ENCODE measurements at regions not wholly inside any gene's neighbourhood (a gene's known extent, or its start where the extent isn't known, plus 50 kb on each side); places are given as distances from the start of the nearest gene placed in this dataset.

DNA sequence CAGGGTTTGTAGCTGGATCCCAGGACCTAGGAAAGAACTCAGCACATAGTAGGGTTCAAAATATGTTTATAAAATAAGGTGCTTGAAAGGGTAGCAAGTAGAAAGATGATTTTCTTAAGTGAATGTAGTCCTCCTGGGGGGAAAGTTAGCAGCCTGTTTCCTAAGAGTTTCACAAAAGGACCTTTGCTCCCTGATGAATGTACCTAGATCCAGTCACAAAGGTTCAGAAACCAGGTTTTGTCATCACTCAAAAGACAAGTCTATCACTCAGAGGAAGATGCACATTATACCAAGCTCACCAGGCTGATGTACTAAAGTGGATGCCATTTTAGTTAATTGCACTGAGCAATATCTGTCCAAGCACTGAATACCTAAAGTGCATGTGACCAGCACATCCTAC is 378.2 kb downstream of the BCL11A start:
- H3K4me1 ChIP-seq (ENCODE audit: insufficient read depth, low read length) = no peaks in the 10 kb centered on the region
- no peak overlapping the region for H3K9ac ChIP-seq (ENCODE audit: low read length)
- no peaks in the 10 kb centered on the region for H3K9me3 ChIP-seq (ENCODE audit: low read length)

DNA sequence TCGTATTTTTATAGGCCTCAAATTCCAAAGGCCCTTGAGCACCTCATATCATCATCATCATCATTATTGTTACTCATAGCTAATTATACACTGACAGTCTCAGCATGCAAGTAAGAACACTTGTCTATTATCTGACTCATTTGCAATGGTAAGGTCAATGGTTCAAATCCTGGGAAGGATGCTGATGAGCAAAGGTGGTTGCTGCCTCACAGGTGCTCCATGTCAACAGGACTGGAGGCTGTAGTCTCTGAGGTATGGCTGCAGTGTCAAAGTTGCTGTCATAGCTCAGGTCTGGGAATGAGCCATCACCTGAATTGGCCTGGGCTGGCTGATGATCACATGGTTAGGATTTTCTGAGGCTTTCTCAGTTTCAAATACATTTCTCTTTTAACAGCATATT is 379.3 kb downstream of the BCL11A start:
- no peak overlapping the region for H3K9ac ChIP-seq (ENCODE audit: low read length)
- H3K4me1 ChIP-seq (ENCODE audit: insufficient read depth, low read length) = no peaks in the 10 kb centered on the region
- H3K27me3 ChIP-seq (ENCODE audit: control insufficient read depth in 1 of 2, insufficient read depth in 2 of 2, low read length in 2 of 2) = no peaks in the 10 kb centered on the region
- no peak overlapping the region for H3K4me3 ChIP-seq (ENCODE audit: low read depth in 1 of 2, low read length in 2 of 2)
- no peaks in the 10 kb centered on the region for H3K9me3 ChIP-seq (ENCODE audit: low read length)
- H3K36me3 ChIP-seq (ENCODE audit: insufficient read depth, low read length) = no peaks in the 10 kb centered on the region
- H3K27ac ChIP-seq (ENCODE audit: low read depth, low read length) = no peak overlapping the region

More for the DNA sequence above, 378.2 kb downstream of the BCL11A start:
- H3K36me3 ChIP-seq (ENCODE audit: insufficient read depth, low read length) = no peaks in the 10 kb centered on the region
- no peak overlapping the region for H3K27ac ChIP-seq (ENCODE audit: low read depth, low read length)
- no peaks in the 10 kb centered on the region for H3K27me3 ChIP-seq (ENCODE audit: control insufficient read depth in 1 of 2, insufficient read depth in 2 of 2, low read length in 2 of 2)
- H3K4me3 ChIP-seq (ENCODE audit: low read depth in 1 of 2, low read length in 2 of 2) = no peak overlapping the region

DNA sequence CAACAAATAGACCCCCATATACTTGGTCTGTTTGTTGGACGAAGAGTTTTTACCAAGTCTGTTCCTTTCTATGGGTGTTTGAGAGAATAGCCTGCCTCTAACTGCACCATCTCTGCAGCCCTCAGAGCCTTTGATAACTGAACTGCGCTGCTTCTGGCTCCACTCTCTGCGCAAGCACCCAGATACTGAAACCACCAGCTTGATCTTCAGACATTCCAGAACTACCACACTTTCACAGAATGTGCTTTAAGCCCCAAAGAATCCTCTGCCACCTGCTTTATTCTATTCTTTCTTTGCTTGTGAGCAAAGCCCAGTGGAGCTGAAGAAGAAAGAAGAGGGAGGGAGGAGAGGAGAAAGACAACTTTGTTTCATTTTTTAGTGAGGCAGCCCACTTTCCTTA is 380.7 kb downstream of the BCL11A start:
- Histone ChIP-seq H3K36me3 (ENCODE audit: insufficient read depth, low read length) (no peaks in the 10 kb centered on the region), H3K9me3 (ENCODE audit: low read length) (no peaks in the 10 kb centered on the region), H3K4me3 (ENCODE audit: low read depth in 1 of 2, low read length in 2 of 2) (no peak overlapping the region), H3K4me1 (ENCODE audit: insufficient read depth, low read length) (no peaks in the 10 kb centered on the region), H3K27ac (ENCODE audit: low read depth, low read length) (no peak overlapping the region), H3K27me3 (ENCODE audit: control insufficient read depth in 1 of 2, insufficient read depth in 2 of 2, low read length in 2 of 2) (no peaks in the 10 kb centered on the region), H3K9ac (ENCODE audit: low read length) (no peak overlapping the region)

DNA sequence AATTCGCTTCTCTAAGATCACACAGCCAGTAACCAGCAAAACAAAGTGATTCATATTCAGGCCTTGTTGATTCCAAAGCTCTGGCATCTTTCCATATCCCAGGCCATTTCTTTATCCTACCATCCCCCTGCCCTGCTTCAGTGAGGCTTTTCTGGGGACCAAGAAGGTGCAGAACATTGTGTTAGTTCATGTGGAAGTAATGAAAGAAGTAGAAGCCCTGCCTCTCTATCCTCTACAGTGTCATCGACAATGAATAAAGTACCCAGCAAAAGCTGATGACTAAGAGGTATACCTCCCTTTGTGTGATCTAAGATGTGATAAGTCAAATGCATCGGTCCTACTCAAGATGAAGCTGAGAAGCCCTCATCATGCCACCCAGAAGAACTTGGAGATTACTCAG is 383.2 kb downstream of the BCL11A start:
- no peak overlapping the region for H3K4me3 ChIP-seq (ENCODE audit: low read depth in 1 of 2, low read length in 2 of 2)
- no peaks in the 10 kb centered on the region for H3K4me1 ChIP-seq (ENCODE audit: insufficient read depth, low read length)
- H3K27me3 ChIP-seq (ENCODE audit: control insufficient read depth in 1 of 2, insufficient read depth in 2 of 2, low read length in 2 of 2) = no peaks in the 10 kb centered on the region
- no peak overlapping the region for H3K27ac ChIP-seq (ENCODE audit: low read depth, low read length)
- no peak overlapping the region for H3K9ac ChIP-seq (ENCODE audit: low read length)
- H3K36me3 ChIP-seq (ENCODE audit: insufficient read depth, low read length) = no peaks in the 10 kb centered on the region
- H3K9me3 ChIP-seq (ENCODE audit: low read length) = no peaks in the 10 kb centered on the region

DNA sequence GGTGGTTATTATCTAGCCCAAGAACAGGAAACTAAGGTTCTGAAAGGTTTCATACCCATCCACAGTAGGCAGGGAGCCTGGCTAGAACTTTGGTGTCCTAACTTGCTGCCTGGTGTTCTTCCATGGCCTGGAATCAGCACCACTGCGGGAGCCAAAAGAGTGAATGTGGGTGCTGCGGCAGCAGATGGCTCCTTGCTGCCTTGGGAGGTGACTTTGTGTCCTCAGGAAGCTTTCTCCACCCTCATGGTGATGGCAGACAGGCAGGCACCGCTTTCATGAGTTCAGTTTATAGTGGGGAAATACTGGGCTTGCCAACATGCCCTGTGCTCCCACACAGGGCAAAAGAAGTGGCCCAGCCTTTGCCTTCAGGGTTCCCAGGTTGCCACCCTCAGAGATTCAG is 385.2 kb downstream of the BCL11A start:
- H3K9ac ChIP-seq (ENCODE audit: low read length) = no peak overlapping the region
- no peaks in the 10 kb centered on the region for H3K36me3 ChIP-seq (ENCODE audit: insufficient read depth, low read length)
- H3K27me3 ChIP-seq (ENCODE audit: control insufficient read depth in 1 of 2, insufficient read depth in 2 of 2, low read length in 2 of 2) = no peaks in the 10 kb centered on the region
- H3K4me1 ChIP-seq (ENCODE audit: insufficient read depth, low read length) = no peaks in the 10 kb centered on the region
- no peak overlapping the region for H3K4me3 ChIP-seq (ENCODE audit: low read depth in 1 of 2, low read length in 2 of 2)
- no peaks in the 10 kb centered on the region for H3K9me3 ChIP-seq (ENCODE audit: low read length)
- H3K27ac ChIP-seq (ENCODE audit: low read depth, low read length) = no peak overlapping the region

DNA sequence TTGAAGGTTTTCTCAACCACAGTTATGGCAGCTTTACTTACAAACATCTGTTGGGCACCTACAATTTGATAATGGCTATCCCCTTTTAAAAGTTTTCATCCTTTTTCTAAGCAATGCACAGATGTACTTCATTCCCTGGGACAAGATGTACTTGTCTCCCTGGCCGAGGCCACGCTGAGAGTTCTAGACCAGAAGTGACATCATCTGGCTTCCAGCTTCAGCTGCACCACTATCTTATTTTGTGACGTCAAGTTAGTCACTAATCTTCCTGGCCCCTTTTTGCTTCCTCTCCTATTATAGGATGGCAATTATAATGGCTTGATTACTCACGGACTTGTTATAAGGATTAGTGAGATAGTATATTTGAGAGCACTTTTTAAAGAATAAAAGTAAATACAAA is 386.4 kb downstream of the BCL11A start:
- Histone ChIP-seq H3K27me3 (ENCODE audit: control insufficient read depth in 1 of 2, insufficient read depth in 2 of 2, low read length in 2 of 2) (no peaks in the 10 kb centered on the region), H3K36me3 (ENCODE audit: insufficient read depth, low read length) (no peaks in the 10 kb centered on the region), H3K9me3 (ENCODE audit: low read length) (no peaks in the 10 kb centered on the region), H3K27ac (ENCODE audit: low read depth, low read length) (no peak overlapping the region), H3K4me1 (ENCODE audit: insufficient read depth, low read length) (no peaks in the 10 kb centered on the region), H3K9ac (ENCODE audit: low read length) (no peak overlapping the region), H3K4me3 (ENCODE audit: low read depth in 1 of 2, low read length in 2 of 2) (no peak overlapping the region)

DNA sequence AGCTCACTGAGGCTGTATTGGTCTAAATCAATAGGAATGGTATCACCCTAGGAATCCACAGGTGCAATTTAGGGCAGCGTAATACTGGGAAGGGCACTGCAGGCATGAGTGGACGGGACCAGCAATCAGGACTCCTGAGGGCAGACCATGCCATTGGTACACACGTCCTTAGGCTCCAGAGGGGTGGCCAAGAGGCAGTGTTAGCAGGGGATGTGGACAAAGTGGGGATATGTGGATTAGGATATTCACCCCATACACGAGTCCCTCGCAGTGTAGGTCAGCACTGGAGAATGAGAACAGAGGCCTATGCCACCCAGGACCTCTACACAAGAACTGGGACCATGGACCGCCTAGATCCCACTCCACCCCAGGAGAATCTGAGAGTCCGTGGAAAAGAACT is 389.8 kb downstream of the BCL11A start:
- Histone ChIP-seq H3K36me3 (ENCODE audit: insufficient read depth, low read length) (no peaks in the 10 kb centered on the region), H3K27me3 (ENCODE audit: control insufficient read depth in 1 of 2, insufficient read depth in 2 of 2, low read length in 2 of 2) (no peaks in the 10 kb centered on the region), H3K9ac (ENCODE audit: low read length) (no peak overlapping the region), H3K4me1 (ENCODE audit: insufficient read depth, low read length) (no peaks in the 10 kb centered on the region), H3K4me3 (ENCODE audit: low read depth in 1 of 2, low read length in 2 of 2) (no peak overlapping the region), H3K9me3 (ENCODE audit: low read length) (no peaks in the 10 kb centered on the region), H3K27ac (ENCODE audit: low read depth, low read length) (no peak overlapping the region)

DNA sequence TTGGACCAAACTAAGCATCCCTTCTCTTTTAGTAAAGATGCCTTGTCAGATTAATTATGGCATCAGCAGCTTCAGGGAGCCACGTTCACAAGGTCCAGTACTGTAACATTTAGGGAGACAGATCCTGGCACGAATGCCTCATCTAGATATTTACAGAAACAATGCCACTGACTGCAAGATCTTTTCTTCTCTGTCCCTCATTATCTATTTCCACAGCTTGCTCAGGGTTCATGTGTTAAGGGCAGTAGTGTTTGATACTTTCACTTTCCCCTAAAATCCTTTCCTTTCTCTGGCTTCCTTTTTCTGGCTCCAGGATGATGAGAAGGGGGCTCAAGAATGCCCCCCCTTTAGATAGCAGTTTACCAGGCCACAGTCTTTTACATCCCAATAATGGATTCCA is 393.9 kb downstream of the BCL11A start:
- no peak overlapping the region for H3K27ac ChIP-seq (ENCODE audit: low read depth, low read length)
- H3K36me3 ChIP-seq (ENCODE audit: insufficient read depth, low read length) = no peaks in the 10 kb centered on the region
- H3K4me1 ChIP-seq (ENCODE audit: insufficient read depth, low read length) = no peaks in the 10 kb centered on the region
- no peak overlapping the region for H3K9ac ChIP-seq (ENCODE audit: low read length)
- no peak overlapping the region for H3K4me3 ChIP-seq (ENCODE audit: low read depth in 1 of 2, low read length in 2 of 2)
- H3K27me3 ChIP-seq (ENCODE audit: control insufficient read depth in 1 of 2, insufficient read depth in 2 of 2, low read length in 2 of 2) = no peaks in the 10 kb centered on the region
- H3K9me3 ChIP-seq (ENCODE audit: low read length) = no peaks in the 10 kb centered on the region

DNA sequence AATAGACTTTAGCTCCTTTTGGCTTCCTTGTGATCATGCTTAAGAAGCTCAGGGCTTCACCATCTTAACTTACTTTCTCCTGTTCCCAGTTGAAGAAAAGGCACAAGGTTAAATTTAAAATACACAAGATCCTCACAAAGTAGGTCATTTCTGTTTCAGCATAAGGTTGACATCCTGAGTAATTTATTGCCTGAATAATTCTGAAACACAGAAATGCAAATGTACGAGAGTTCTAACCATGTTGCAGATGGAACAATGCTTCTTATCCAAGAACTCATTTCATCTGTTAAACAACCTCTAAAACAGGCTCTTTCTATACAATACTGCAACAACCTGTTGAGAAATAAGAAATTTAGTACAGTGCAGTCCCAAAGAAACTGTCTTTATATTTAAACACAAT is 395.2 kb downstream of the BCL11A start:
- Histone ChIP-seq H3K27me3 (ENCODE audit: control insufficient read depth in 1 of 2, insufficient read depth in 2 of 2, low read length in 2 of 2) (no peaks in the 10 kb centered on the region), H3K4me1 (ENCODE audit: insufficient read depth, low read length) (no peaks in the 10 kb centered on the region), H3K9ac (ENCODE audit: low read length) (no peak overlapping the region), H3K9me3 (ENCODE audit: low read length) (no peaks in the 10 kb centered on the region), H3K4me3 (ENCODE audit: low read depth in 1 of 2, low read length in 2 of 2) (no peak overlapping the region), H3K27ac (ENCODE audit: low read depth, low read length) (no peak overlapping the region), H3K36me3 (ENCODE audit: insufficient read depth, low read length) (no peaks in the 10 kb centered on the region)

DNA sequence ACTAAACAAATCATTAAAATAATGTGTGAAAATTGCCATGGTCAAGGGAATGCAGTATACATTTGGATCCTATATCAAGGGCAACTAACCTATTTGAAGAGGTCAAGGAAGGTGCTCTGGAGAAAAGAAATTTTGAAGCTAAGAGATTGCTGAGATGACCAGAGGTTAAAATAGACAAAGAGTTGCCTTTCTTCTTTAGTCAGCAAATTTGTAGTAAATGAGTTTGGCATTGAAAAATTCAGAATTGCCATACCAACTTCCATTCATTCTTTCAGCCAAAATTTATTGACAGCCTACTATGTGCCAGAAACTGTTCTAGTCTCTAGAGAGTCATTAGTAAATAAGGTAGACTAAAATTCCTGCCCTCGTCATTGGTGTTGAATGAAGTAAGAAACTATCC is 396.2 kb downstream of the BCL11A start:
- H3K9ac ChIP-seq (ENCODE audit: low read length) = no peak overlapping the region
- H3K9me3 ChIP-seq (ENCODE audit: low read length) = no peaks in the 10 kb centered on the region
- H3K4me3 ChIP-seq (ENCODE audit: low read depth in 1 of 2, low read length in 2 of 2) = no peak overlapping the region
- H3K4me1 ChIP-seq (ENCODE audit: insufficient read depth, low read length) = no peaks in the 10 kb centered on the region
- no peaks in the 10 kb centered on the region for H3K36me3 ChIP-seq (ENCODE audit: insufficient read depth, low read length)
- H3K27me3 ChIP-seq (ENCODE audit: control insufficient read depth in 1 of 2, insufficient read depth in 2 of 2, low read length in 2 of 2) = no peaks in the 10 kb centered on the region
- no peak overlapping the region for H3K27ac ChIP-seq (ENCODE audit: low read depth, low read length)

DNA sequence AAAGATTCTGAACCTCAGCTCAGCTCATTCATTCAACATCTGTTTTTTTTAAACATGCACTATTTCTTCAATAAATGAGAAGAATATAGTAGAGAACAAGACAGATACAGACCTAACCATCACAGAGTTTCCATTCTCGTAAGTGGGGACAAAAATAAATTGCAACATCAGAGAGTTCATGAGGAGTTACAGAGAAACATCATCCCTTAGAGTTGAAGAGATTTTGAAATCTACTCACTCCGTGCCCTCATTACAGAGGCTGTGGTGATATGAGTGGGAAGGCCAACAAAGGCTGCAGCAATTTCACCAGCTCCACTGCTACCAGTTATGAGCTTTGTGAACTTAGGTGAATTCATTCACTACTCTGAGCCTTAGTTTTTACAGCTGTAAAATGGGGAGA is 399.3 kb downstream of the BCL11A start:
- Histone ChIP-seq H3K9me3 (ENCODE audit: low read length) (no peaks in the 10 kb centered on the region), H3K36me3 (ENCODE audit: insufficient read depth, low read length) (no peaks in the 10 kb centered on the region), H3K9ac (ENCODE audit: low read length) (no peak overlapping the region), H3K27me3 (ENCODE audit: control insufficient read depth in 1 of 2, insufficient read depth in 2 of 2, low read length in 2 of 2) (no peaks in the 10 kb centered on the region), H3K27ac (ENCODE audit: low read depth, low read length) (no peak overlapping the region), H3K4me3 (ENCODE audit: low read depth in 1 of 2, low read length in 2 of 2) (no peak overlapping the region), H3K4me1 (ENCODE audit: insufficient read depth, low read length) (no peaks in the 10 kb centered on the region)

DNA sequence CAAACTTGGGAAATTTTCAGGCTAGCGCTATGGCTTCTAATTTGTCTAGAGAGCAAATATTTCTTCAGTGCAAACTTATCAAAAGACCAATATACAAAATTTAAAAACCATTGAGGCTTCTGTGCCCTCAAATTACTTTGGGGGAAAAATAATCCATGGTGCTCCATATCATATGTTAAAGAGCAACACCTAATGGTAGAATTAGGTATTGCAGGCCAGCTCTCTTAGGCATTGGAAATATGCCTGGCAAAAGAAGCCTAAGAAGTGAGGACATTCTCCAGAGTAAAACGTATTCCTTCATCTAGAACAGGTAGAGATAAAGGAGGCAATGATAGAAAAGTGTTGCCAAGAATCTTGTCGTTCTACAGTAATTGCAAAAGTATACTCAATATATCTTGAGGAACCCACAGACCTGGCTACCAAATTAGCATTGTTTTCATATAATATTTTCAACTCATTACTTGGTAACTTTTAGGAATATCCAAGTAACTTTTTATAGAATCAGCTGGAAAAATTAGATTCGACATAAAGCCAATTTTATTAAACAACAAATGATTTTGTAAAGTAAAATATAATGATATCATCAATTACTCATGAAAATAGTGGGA is 401.1 kb downstream of the BCL11A start:
- Histone ChIP-seq H3K9ac (ENCODE audit: low read length) (no peak overlapping the region), H3K27ac (ENCODE audit: low read depth, low read length) (no peak overlapping the region), H3K36me3 (ENCODE audit: insufficient read depth, low read length) (no peaks in the 10 kb centered on the region), H3K4me1 (ENCODE audit: insufficient read depth, low read length) (no peaks in the 10 kb centered on the region), H3K4me3 (ENCODE audit: low read depth in 1 of 2, low read length in 2 of 2) (no peak overlapping the region), H3K9me3 (ENCODE audit: low read length) (no peaks in the 10 kb centered on the region), H3K27me3 (ENCODE audit: control insufficient read depth in 1 of 2, insufficient read depth in 2 of 2, low read length in 2 of 2) (no peaks in the 10 kb centered on the region)

Data from muscle layer of colon (tissue), 2 donors.